Sigmoid colon (tissue), 4 donors: ENCODE measurements at regions not wholly inside any gene's neighbourhood (a gene's known extent, or its start where the extent isn't known, plus 50 kb on each side); places are given as distances from the start of the nearest gene placed in this dataset.
"Not testable (repeated sequence)": the region's sequence is repeated elsewhere in the genome, so short reads cannot be mapped to it uniquely, and the experiment has no call there.

Experiments used
- EP300 ChIP-seq, 4 donors: sonication (generic); formaldehyde crosslinking; IDR thresholded peaks; one replicate each; pipeline ENCODE4 v1.6.1; 2017; ENCODE audit warnings: antibody characterized with exemption in 4 of 4
- POLR2A ChIP-seq, 2 donors: fragments of 450-650 bp; IDR thresholded peaks; one replicate each; pipeline ENCODE4 v1.6.1; 2016; ENCODE audit warnings: antibody characterized with exemption in 2 of 2, mild to moderate bottlenecking in 2 of 2, moderate library complexity in 2 of 2
- POLR2AphosphoS5 ChIP-seq, 4 donors: sonication (generic); formaldehyde crosslinking; IDR thresholded peaks; one replicate each; pipeline ENCODE4 v1.6.1; 2017; ENCODE audit warnings: antibody characterized with exemption in 4 of 4
- TF ChIP-seq, protein P1 (sequence below), 4 experiments: fragments of 450-650 bp in 3 of 4; fragments of 200-600 bp in 1 of 4; IDR thresholded peaks; one replicate each; pipeline ENCODE4 v1.5.1; 2016 to 2019; ENCODE audit warnings: antibody characterized with exemption in 4 of 4, mild to moderate bottlenecking in 3 of 4, moderate library complexity in 2 of 4

DNA sequence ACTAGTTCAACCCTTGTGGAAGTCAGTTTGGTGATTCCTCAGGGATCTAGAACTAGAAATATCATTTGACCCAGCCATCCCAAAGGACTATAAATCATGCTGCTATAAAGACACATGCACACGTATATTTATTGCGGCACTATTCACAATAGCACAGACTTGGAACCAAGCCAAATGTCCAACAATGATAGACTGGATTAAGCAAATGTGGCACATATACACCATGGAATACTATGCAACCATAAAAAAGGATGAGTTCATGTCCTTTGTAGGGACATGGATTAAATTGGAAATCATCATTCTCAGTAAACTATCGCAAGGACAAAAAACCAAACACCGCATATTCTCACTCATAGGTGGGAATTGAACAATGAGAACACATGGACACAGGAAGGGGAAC lies 157.8 kb downstream of the MSN start:
- not testable (repeated sequence) for TF ChIP-seq EP300, POLR2A, POLR2AphosphoS5 (IDR thresholded peaks at IDR 0.05)
- TF ChIP-seq, protein P1, sequence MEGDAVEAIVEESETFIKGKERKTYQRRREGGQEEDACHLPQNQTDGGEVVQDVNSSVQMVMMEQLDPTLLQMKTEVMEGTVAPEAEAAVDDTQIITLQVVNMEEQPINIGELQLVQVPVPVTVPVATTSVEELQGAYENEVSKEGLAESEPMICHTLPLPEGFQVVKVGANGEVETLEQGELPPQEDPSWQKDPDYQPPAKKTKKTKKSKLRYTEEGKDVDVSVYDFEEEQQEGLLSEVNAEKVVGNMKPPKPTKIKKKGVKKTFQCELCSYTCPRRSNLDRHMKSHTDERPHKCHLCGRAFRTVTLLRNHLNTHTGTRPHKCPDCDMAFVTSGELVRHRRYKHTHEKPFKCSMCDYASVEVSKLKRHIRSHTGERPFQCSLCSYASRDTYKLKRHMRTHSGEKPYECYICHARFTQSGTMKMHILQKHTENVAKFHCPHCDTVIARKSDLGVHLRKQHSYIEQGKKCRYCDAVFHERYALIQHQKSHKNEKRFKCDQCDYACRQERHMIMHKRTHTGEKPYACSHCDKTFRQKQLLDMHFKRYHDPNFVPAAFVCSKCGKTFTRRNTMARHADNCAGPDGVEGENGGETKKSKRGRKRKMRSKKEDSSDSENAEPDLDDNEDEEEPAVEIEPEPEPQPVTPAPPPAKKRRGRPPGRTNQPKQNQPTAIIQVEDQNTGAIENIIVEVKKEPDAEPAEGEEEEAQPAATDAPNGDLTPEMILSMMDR (IDR thresholded peaks at IDR 0.05), result not testable (repeated sequence)
